NB4 (cell line): ENCODE measurements at regions not wholly inside any gene's neighbourhood (a gene's known extent, or its start where the extent isn't known, plus 50 kb on each side); places are given as distances from the start of the nearest gene placed in this dataset.

ENCODE experiments used
- CTCF ChIP-seq: IDR thresholded peaks from one replicate; pipeline ENCODE4 v1.5.1; 2012; ENCODE audit warnings: low read depth, low read length
- MYC ChIP-seq: IDR thresholded peaks from 2 replicates; pipeline ENCODE4 v1.6.1; 2011; ENCODE audit warnings: low read depth, low read length
- POLR2A ChIP-seq: IDR thresholded peaks from 2 replicates; pipeline ENCODE4 v1.6.1; 2011; ENCODE audit warnings: mild to moderate bottlenecking; ENCODE audit not compliant: insufficient read length; ENCODE audit errors: extremely low read depth

- no peak for TF ChIP-seq POLR2A
- no peak for TF ChIP-seq CTCF
- TF ChIP-seq MYC: no peak
Measured at GRCh38 chr1:96222701-96223100, 498.9 kb upstream of the PTBP2 start.
